HCT116 (cell line): ENCODE measurements at regions not wholly inside any gene's neighbourhood (a gene's known extent, or its start where the extent isn't known, plus 50 kb on each side); places are given as distances from the start of the nearest gene placed in this dataset.
A peak's percentile ranks its signal among the peaks of the same experiment; 100 is the strongest.

Source experiments
- ATAC-seq: fragments of 200-7000 bp; cut with Tn5 transposase; 2 replicates; pipeline ENCODE4 v1.9.1; 2020; ENCODE audit warnings: mild to moderate bottlenecking, moderate library complexity
- BruUV-seq: library from RNA; stranded (reverse); fragments of 400-500 nt; replicated peaks from 2 replicates; lab custom pipeline; 2021; lab: Mats Ljungman, UMichigan
- CTCF ChIA-PET: fragments of 300-600 bp; sonication (Branson Sonifier 250); formaldehyde crosslinking; loops from one replicate; lab custom pipeline; 2021; ENCODE audit warnings: antibody characterized with exemption; lab: Charles Lee
- POLR2A ChIA-PET: fragments of 300-600, 350-600 bp; sonication (Branson Sonifier 250); formaldehyde crosslinking; loops from one replicate; lab custom pipeline; 2021; ENCODE audit warnings: antibody characterized with exemption; lab: Charles Lee
- RAD21 ChIA-PET, 2 experiments: fragments of 300-600 bp; sonication (Branson Sonifier 250); formaldehyde crosslinking; loops; one replicate each; lab custom pipeline; 2023; ENCODE audit warnings: low total read pairs in 2 of 2; ENCODE audit not compliant: uncharacterized antibody in 2 of 2, unreplicated experiment in 2 of 2, low non-redundant PET in 1 of 2; lab: Charles Lee
- DNase-seq: peaks from one replicate; pipeline ENCODE4 v3.0.0-alpha.2; 2010; ENCODE audit warnings: low read depth, low spot score
- H2AFZ ChIP-seq: fragments of 200-600 bp; shearing (Covaris generic), sonication (generic); 2 replicates; pipeline ENCODE4 v1.6.1; 2017; ENCODE audit warnings: low read depth, mixed run types, mixed read lengths, antibody characterized with exemption, low read length; ENCODE audit not compliant: poor library complexity, severe bottlenecking
- H3K27ac ChIP-seq: 2 replicates; pipeline ENCODE4 v1.5.1; 2012; ENCODE audit warnings: low read depth, low read length
- H3K27me3 ChIP-seq: fragments of 200-600 bp; sonication (generic); 2 replicates; pipeline ENCODE4 v1.6.1; 2016; ENCODE audit warnings: mixed run types, low read length, mixed read lengths; ENCODE audit not compliant: insufficient read depth
- H3K36me3 ChIP-seq, 2 experiments: fragments of 200-500 bp in 1 of 2; fragments of 200-600 bp in 1 of 2; sonication (Bioruptor generic) in 1 of 2; sonication (generic) in 1 of 2; 2 replicates each; pipeline versions ENCODE4 v1.5.1 to v1.6.1; 2014 to 2016; ENCODE audit warnings: low read length in 2 of 2, inconsistent platforms in 1 of 2, mixed read lengths in 1 of 2, mixed run types in 1 of 2; ENCODE audit not compliant: insufficient read depth in 2 of 2, control insufficient read depth in 1 of 2
- H3K4me1 ChIP-seq, 2 experiments: fragments of 200-600 bp in 1 of 2; sonication (generic) in 1 of 2; 2 replicates each; pipeline versions ENCODE4 v1.5.1 to v1.6.1; 2012 to 2017; ENCODE audit warnings: low read length in 2 of 2, inconsistent platforms in 1 of 2, mild to moderate bottlenecking in 1 of 2, mixed read lengths in 1 of 2, mixed run types in 1 of 2, moderate library complexity in 1 of 2; ENCODE audit not compliant: insufficient read depth in 2 of 2, control insufficient read depth in 1 of 2
- H3K4me2 ChIP-seq: fragments of 200-600 bp; sonication (generic); 2 replicates; pipeline ENCODE4 v1.6.1; 2017; ENCODE audit warnings: mixed run types, low read length, mixed read lengths
- H3K4me3 ChIP-seq, 2 experiments: fragments of 200-600 bp in 1 of 2; sonication (generic) in 1 of 2; replicated peaks in 1 of 2; 2 replicates each; pipeline ENCODE4 v1.5.1; 2011 to 2016; ENCODE audit warnings: low read length in 2 of 2, control low read depth in 1 of 2, low read depth in 1 of 2, mild to moderate bottlenecking in 1 of 2, mixed read lengths in 1 of 2, mixed run types in 1 of 2
- H3K79me2 ChIP-seq: fragments of 200-600 bp; sonication (generic); 2 replicates; pipeline ENCODE4 v1.6.1; 2017; ENCODE audit warnings: mild to moderate bottlenecking, mixed run types, low read length, moderate library complexity, mixed read lengths; ENCODE audit not compliant: insufficient read depth
- H3K9ac ChIP-seq: fragments of 200-600 bp; sonication (generic); 2 replicates; pipeline ENCODE4 v1.6.1; 2016; ENCODE audit warnings: low read length, mixed read lengths
- H3K9me2 ChIP-seq: fragments of 200-600 bp; sonication (generic), shearing (Covaris generic); 2 replicates; pipeline ENCODE4 v1.6.1; 2017; ENCODE audit warnings: mixed run types, mild to moderate bottlenecking, moderate library complexity; ENCODE audit not compliant: insufficient read depth
- H3K9me3 ChIP-seq, 2 experiments: fragments of 200-500 bp in 1 of 2; fragments of 200-600 bp in 1 of 2; sonication (Bioruptor generic) in 1 of 2; sonication (generic) in 1 of 2; 2 replicates each; pipeline ENCODE4 v1.6.1; 2014 to 2017; ENCODE audit warnings: low read length in 2 of 2, mixed read lengths in 2 of 2, inconsistent platforms in 1 of 2, low read depth in 1 of 2, mild to moderate bottlenecking in 1 of 2, mixed run types in 1 of 2, moderate library complexity in 1 of 2; ENCODE audit not compliant: control insufficient read depth in 1 of 2, insufficient read depth in 1 of 2
- H4K20me1 ChIP-seq: fragments of 200-600 bp; sonication (generic), shearing (Covaris generic); 2 replicates; pipeline ENCODE4 v1.6.1; 2017; ENCODE audit warnings: mixed run types, mild to moderate bottlenecking, moderate library complexity; ENCODE audit not compliant: insufficient read depth
- CBX3 ChIP-seq: IDR thresholded peaks from 2 replicates; pipeline ENCODE4 v1.6.1; 2012; ENCODE audit warnings: low read depth
- CEBPB ChIP-seq: IDR thresholded peaks from 2 replicates; pipeline ENCODE4 v1.6.1; 2012; ENCODE audit warnings: low read depth
- CTCF ChIP-seq, 3 experiments: fragments of 200-600 bp in 1 of 3; sonication (generic) in 1 of 3; IDR thresholded peaks in 2 of 3; conservative IDR thresholded peaks in 1 of 3; 2 replicates each; pipeline ENCODE4 v1.5.1; 2012 to 2017; ENCODE audit warnings: low read depth in 2 of 3, low read length in 2 of 3, antibody characterized with exemption in 1 of 3, borderline replicate concordance in 1 of 3, control low read depth in 1 of 3, mild to moderate bottlenecking in 1 of 3, mixed read lengths in 1 of 3, mixed run types in 1 of 3, moderate library complexity in 1 of 3; ENCODE audit not compliant: insufficient read depth in 1 of 3
- ELF1 ChIP-seq: IDR thresholded peaks from 2 replicates; pipeline ENCODE4 v1.6.1; 2012; ENCODE audit warnings: low read depth, borderline replicate concordance
- EZH2phosphoT487 ChIP-seq: fragments of 200-600 bp; IDR thresholded peaks from 2 replicates; pipeline ENCODE4 v1.6.1; 2018; ENCODE audit warnings: antibody characterized with exemption, borderline replicate concordance
- JUND ChIP-seq: IDR thresholded peaks from 2 replicates; pipeline ENCODE4 v1.6.1; 2012
- POLR2AphosphoS5 ChIP-seq: IDR thresholded peaks from 2 replicates; pipeline ENCODE4 v1.6.1; 2011; ENCODE audit warnings: mild to moderate bottlenecking, low read depth, low read length, moderate library complexity
- RAD21 ChIP-seq: IDR thresholded peaks from 2 replicates; pipeline ENCODE4 v1.6.1; 2012; ENCODE audit warnings: low read depth, mild to moderate bottlenecking
- REST ChIP-seq: IDR thresholded peaks from 2 replicates; pipeline ENCODE4 v1.6.1; 2012; ENCODE audit warnings: low read depth
- SIN3A ChIP-seq: IDR thresholded peaks from 2 replicates; pipeline ENCODE4 v1.6.1; 2012; ENCODE audit warnings: low read depth
- intact Hi-C: fragments of 100-400 bp; cut with micrococcal nuclease; formaldehyde crosslinking; loops from 2 replicates; pipeline ENCODE4 v1.10.0; 2022
- TF ChIP-seq, protein P1 (sequence below): IDR thresholded peaks from 2 replicates; pipeline ENCODE4 v1.6.1; 2012

DNA sequence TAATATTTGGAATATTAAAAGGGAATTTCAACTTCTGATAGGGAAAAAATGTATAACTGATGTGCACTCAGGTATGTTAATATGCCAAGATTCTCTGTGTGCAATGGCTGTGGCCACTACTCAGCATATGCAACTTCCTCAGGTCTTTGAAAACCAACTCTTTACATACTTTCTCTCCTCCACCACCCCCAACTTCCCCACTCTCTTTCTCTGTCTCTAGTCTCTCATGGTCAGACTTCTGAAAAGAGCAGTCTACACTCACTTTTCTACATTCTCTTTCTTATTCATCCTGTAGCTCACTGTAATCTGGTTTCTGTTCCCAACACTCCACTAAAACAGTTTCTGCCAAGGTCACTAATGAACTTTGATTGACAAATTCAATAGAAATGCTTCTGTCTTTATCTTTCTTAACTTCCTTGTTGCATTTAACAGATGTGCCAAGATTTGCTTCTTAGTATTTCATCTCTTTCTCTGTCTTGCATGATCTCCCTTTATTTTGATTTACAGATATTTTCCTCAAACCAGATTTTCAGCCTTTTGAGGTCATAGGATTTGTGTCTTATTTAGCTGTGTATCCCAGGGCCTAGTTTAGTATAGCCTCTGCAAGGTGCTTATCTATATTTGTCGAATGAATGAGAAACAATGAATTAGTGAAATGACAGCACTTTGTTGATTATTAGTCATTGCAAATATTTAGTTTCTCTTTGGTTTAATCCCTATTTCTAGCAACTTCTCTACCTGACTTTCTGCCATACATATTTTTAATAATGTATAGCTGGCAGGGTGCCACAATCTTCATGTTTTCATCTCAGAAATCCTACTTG, 168.9 kb downstream of the LMO4 start:
- ATAC-seq (no peak), DNase-seq (no peak)
- H4K20me1 ChIP-seq = no peaks in the 10 kb centered on the region
- H3K27me3 ChIP-seq = no peaks in the 10 kb centered on the region
- no peaks in the 10 kb centered on the region for H3K79me2 ChIP-seq
- intact Hi-C loops = no loop called here
- no peak overlapping the region for H3K4me3 ChIP-seq
- H3K4me2 ChIP-seq = no peak overlapping the region
- CTCF ChIA-PET = no interaction called here
- no peaks in the 10 kb centered on the region for H3K4me1 ChIP-seq
- POLR2A ChIA-PET = no interaction called here
- no TSS peak for BruUV-seq
- H3K9me3 ChIP-seq = no peaks in the 10 kb centered on the region
- H3K36me3 ChIP-seq = no peaks in the 10 kb centered on the region
- no peaks in the 10 kb centered on the region for H3K9me2 ChIP-seq
- H3K27ac ChIP-seq = no peak overlapping the region
- RAD21 ChIA-PET = no interaction called here
- TF ChIP-seq SIN3A (no peak), CEBPB (no peak), REST (no peak)
- TF ChIP-seq, protein P1, sequence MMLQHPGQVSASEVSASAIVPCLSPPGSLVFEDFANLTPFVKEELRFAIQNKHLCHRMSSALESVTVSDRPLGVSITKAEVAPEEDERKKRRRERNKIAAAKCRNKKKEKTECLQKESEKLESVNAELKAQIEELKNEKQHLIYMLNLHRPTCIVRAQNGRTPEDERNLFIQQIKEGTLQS = no peak
- no peak overlapping the region for H2AFZ ChIP-seq
- no peak overlapping the region for H3K9ac ChIP-seq

DNA sequence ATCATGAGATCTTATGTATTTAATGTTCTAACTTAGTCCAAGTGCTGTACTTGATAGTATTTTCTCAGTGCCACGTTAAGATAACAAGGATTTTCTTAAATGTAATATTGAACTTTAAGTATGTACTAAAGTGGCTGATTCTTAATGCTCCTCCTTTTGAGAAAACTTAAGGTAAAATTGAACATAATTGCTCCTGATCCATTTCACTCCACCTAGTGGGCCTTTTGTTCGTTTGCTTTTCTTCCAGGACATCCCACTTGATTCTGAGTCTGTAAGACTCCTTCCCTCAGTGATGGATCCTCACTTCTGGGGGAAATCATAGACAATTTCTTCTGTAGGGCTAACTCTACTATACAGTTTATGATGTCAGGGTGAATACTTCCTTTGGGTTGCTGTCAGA, 173.1 kb downstream of the LMO4 start:
- Histone ChIP-seq H3K4me3 (no peak overlapping the region), H3K9ac (no peak overlapping the region), H3K4me1 (no peaks in the 10 kb centered on the region), H3K79me2 (no peaks in the 10 kb centered on the region), H3K36me3 (no peaks in the 10 kb centered on the region), H3K9me2 (no peaks in the 10 kb centered on the region), H3K4me2 (no peak overlapping the region), H3K9me3 (no peaks in the 10 kb centered on the region), H2AFZ (no peak overlapping the region), H3K27ac (no peak overlapping the region), H3K27me3 (no peaks in the 10 kb centered on the region), H4K20me1 (no peaks in the 10 kb centered on the region)
- ChIA-PET RAD21 (no interaction called here), POLR2A (no interaction called here), CTCF (no interaction called here)
- no TSS peak for BruUV-seq
- peak; percentile 3 for DNase-seq
- no peak for ATAC-seq
- peak; percentile 31; the same call in 1 of the 2 replicates for TF ChIP-seq RAD21
- no peak for TF ChIP-seq EZH2phosphoT487
- TF ChIP-seq POLR2AphosphoS5 = no peak
- no peak for TF ChIP-seq ELF1
- no peak for TF ChIP-seq JUND
- TF ChIP-seq CTCF (IDR thresholded peaks at IDR 0.05 in 2 of 3, conservative IDR thresholded peaks at IDR 0.05 in 1 of 3; ENCODE audit: borderline replicate concordance in 1 of 3, insufficient read depth in 1 of 3, low read depth in 2 of 3, low read length in 2 of 3) = peak in 2 of 3 experiments; percentile 17 to 36; a peak in 2 of 6 replicates
- no peak for TF ChIP-seq CBX3
- intact Hi-C loops = no loop called here
